Rectal smooth muscle tissue (tissue), 1 donor: ENCODE measurements at regions not wholly inside any gene's neighbourhood (a gene's known extent, or its start where the extent isn't known, plus 50 kb on each side); places are given as distances from the start of the nearest gene placed in this dataset.
"Not testable (repeated sequence)": the region's sequence is repeated elsewhere in the genome, so short reads cannot be mapped to it uniquely, and the experiment has no call there.

Experiments used
- H3K27ac ChIP-seq: one replicate; pipeline ENCODE4 v1.7.0; 2013; ENCODE audit warnings: low read depth, low read length, inconsistent platforms
- H3K27me3 ChIP-seq: one replicate; pipeline ENCODE4 v1.7.0; 2013; ENCODE audit warnings: low read length; ENCODE audit not compliant: control insufficient read depth, insufficient read depth
- H3K36me3 ChIP-seq: one replicate; pipeline ENCODE4 v1.7.0; 2013; ENCODE audit warnings: low read length; ENCODE audit not compliant: control insufficient read depth, insufficient read depth
- H3K4me1 ChIP-seq: one replicate; pipeline ENCODE4 v1.7.0; 2013; ENCODE audit warnings: low read length; ENCODE audit not compliant: control insufficient read depth, insufficient read depth
- H3K4me3 ChIP-seq: one replicate; pipeline ENCODE4 v1.7.0; 2013; ENCODE audit warnings: low read length
- H3K9ac ChIP-seq: one replicate; pipeline ENCODE4 v1.7.0; 2013; ENCODE audit warnings: low read length

DNA sequence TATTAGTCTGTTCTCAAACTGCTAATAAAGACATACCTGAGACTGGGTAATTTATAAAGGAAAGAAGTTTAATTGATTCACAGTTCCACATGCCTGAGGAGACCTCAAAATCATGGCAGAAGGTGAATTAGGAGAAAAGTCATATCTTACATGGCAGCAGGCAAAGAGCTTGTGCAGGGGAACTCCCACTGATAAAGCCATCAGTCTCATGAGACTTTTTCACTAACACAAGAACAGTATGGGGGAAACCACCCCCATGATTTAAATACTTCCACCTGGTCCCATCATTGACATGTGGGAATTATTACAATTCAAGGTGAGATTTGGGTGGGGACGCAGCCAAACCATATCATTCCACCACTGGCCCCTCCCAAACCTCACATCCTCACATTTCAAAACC lies 166.8 kb downstream of the TENT5A start:
- H3K27me3 ChIP-seq, H3K4me1 ChIP-seq, H3K9ac ChIP-seq, H3K36me3 ChIP-seq, H3K27ac ChIP-seq, H3K4me3 ChIP-seq: not testable (repeated sequence)

DNA sequence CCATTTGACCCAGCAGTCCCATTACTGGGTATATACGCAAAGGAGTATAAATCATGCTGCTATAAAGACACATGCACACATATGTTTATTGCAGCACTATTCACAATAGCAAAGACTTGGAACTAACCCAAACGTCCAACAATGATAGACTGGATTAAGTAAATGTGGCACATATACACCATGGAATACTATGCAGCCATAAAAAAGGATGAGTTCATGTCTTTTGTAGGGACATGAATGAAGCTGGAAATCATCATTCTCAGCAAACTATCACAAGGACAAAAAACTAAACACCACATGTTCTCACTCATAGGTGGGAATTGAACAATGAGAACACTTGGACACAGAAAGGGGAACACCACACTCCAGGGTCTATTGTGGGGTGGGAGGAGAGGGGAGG lies 168.3 kb downstream of the TENT5A start:
- not testable (repeated sequence) for H3K27ac ChIP-seq, H3K27me3 ChIP-seq, H3K9ac ChIP-seq, H3K4me1 ChIP-seq, H3K36me3 ChIP-seq, H3K4me3 ChIP-seq

- H3K9ac ChIP-seq, result no peak overlapping the region
- H3K27me3 ChIP-seq, result no peaks in the 10 kb centered on the region
- peaks cover 5% of the 10 kb centered on the region for H3K4me1 ChIP-seq
- H3K36me3 ChIP-seq, result no peaks in the 10 kb centered on the region
- H3K4me3 ChIP-seq, result no peak overlapping the region
- H3K27ac ChIP-seq, result peak overlapping the region; percentile 12
Observed at GRCh38 chr6:81575442-81575841, 177.0 kb downstream of the TENT5A start.

DNA sequence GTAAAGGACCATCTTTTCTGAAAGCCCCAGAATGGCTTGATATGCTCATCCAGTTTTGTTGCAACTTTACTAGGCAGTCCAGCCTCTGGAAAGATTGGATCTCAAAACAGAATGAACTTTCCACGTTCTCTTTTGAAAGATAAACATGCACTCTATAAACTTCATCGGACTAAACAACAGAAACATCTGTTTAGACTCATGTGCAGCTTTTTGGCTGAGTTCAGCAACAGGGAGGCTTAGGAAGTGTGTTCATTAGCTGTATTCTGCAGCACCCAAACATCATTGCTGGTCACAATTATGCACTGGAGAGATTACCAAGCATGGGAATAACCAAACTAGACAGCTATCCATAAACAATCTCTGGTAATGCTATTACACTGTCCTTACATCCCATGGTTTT lies 180.5 kb downstream of the TENT5A start:
- Histone ChIP-seq H3K4me1 (peaks cover 5% of the 10 kb centered on the region), H3K27me3 (no peaks in the 10 kb centered on the region), H3K9ac (no peak overlapping the region), H3K4me3 (no peak overlapping the region), H3K27ac (peak overlapping the region; percentile 35), H3K36me3 (no peaks in the 10 kb centered on the region)

DNA sequence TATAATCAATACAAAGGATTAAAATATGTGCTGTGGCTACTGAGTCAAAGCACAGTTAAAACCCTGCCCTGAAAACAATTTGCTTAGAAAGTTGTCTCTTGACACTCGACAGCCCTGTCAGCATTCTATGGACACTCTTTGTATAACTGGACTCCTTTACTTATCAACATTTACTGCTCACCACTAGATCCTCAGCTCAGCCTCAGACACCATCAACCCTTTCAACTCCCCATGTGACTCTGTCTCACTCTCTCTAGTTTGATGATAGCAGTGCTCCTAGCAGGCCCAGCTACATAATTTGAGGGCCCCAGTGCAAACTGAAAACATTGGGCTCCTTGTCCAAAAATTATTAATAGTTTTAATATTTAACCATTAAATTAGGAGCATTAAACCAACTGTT lies 181.8 kb downstream of the TENT5A start:
- Histone ChIP-seq H3K9ac (no peak overlapping the region), H3K27ac (no peak overlapping the region), H3K27me3 (no peaks in the 10 kb centered on the region), H3K4me3 (no peak overlapping the region), H3K36me3 (no peaks in the 10 kb centered on the region), H3K4me1 (no peaks in the 10 kb centered on the region)

GRCh38 chr6:81568973-81569372 lies 183.5 kb downstream of the TENT5A start:
- H3K36me3 ChIP-seq, result no peaks in the 10 kb centered on the region
- no peaks in the 10 kb centered on the region for H3K27me3 ChIP-seq
- H3K4me1 ChIP-seq, result no peaks in the 10 kb centered on the region
- no peak overlapping the region for H3K4me3 ChIP-seq
- H3K27ac ChIP-seq, result no peak overlapping the region
- H3K9ac ChIP-seq, result no peak overlapping the region

- H3K9ac ChIP-seq, result no peak overlapping the region
- no peaks in the 10 kb centered on the region for H3K27me3 ChIP-seq
- H3K4me3 ChIP-seq, result no peak overlapping the region
- H3K27ac ChIP-seq, result no peak overlapping the region
- peaks cover 4% of the 10 kb centered on the region for H3K4me1 ChIP-seq
- H3K36me3 ChIP-seq, result no peaks in the 10 kb centered on the region
Observed at GRCh38 chr6:81565071-81565470, 187.4 kb downstream of the TENT5A start.

DNA sequence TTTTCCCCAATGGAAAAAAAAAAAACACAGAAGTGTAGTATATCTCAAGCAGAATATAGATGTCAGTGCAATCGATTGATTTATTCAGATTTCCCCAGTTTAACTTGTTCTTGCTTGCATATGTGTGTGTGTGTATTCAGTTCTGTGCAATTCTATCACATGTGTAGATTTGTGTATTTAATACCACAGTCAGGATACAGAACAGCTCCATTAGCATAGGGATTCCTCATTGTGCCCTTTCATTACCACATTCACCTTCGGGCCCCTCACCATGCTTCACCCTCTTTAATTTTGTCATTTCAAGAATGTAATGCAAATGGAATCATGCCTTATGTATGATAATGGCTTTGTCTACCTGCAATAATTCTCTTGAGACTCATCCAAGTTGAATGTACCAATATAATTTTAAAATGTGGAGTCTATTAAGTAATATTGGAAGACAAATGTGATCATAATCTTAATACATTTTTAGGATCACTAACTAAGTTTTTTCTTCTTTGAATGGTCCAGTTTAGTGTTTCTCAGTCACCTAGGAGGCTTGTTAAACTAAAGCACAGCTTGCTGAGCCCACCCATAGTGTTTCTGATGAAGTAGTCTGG lies 187.9 kb downstream of the TENT5A start:
- no peak overlapping the region for H3K9ac ChIP-seq
- peaks cover 4% of the 10 kb centered on the region for H3K4me1 ChIP-seq
- H3K4me3 ChIP-seq, result no peak overlapping the region
- H3K27ac ChIP-seq, result no peak overlapping the region
- no peaks in the 10 kb centered on the region for H3K36me3 ChIP-seq
- H3K27me3 ChIP-seq, result no peaks in the 10 kb centered on the region

- no peaks in the 10 kb centered on the region for H3K27me3 ChIP-seq
- no peak overlapping the region for H3K9ac ChIP-seq
- H3K36me3 ChIP-seq, result no peaks in the 10 kb centered on the region
- H3K4me3 ChIP-seq, result peak overlapping the region; percentile 27
- H3K27ac ChIP-seq, result peak overlapping the region; percentile 75
- peaks cover 4% of the 10 kb centered on the region for H3K4me1 ChIP-seq
Observed at GRCh38 chr6:81562169-81562568, 190.3 kb downstream of the TENT5A start.

GRCh38 chr6:81561731-81562130 lies 190.8 kb downstream of the TENT5A start:
- H3K4me1 ChIP-seq, result peaks cover 4% of the 10 kb centered on the region
- H3K27me3 ChIP-seq, result no peaks in the 10 kb centered on the region
- H3K27ac ChIP-seq, result peak overlapping the region; percentile 75
- H3K36me3 ChIP-seq, result no peaks in the 10 kb centered on the region
- H3K9ac ChIP-seq, result no peak overlapping the region
- peak overlapping the region; percentile 27 for H3K4me3 ChIP-seq

DNA sequence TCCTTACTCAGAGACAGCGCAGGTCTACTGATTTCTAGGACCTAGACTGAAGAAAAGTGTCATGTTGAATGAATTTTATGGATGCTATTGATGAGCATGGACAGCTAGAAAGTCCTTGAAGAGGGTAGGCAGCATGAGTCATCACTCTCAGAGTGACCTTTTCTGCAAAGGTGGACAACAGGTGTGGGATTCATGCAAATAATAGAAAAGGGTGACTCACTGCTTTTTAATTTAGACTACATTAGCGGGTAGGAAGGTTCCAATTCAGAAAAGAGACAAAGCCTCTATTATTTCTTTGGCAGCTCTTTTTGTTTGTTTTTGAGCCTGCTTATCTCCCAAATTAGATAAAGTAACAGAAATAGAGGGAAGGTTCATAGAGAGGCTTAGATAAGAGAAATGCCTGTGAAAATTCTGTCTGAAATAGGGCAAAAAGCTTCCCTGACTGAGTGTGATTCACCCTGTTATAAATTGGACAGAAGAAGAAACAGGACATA lies 191.4 kb downstream of the TENT5A start:
- peak overlapping the region; percentile 32 for H3K27ac ChIP-seq
- H3K4me3 ChIP-seq, result no peak overlapping the region
- peaks cover 9% of the 10 kb centered on the region for H3K4me1 ChIP-seq

GRCh38 chr6:81557811-81558210 lies 194.7 kb downstream of the TENT5A start:
- Histone ChIP-seq H3K4me1 (peaks cover 14% of the 10 kb centered on the region), H3K27me3 (no peaks in the 10 kb centered on the region), H3K27ac (no peak overlapping the region), H3K36me3 (no peaks in the 10 kb centered on the region), H3K9ac (no peak overlapping the region), H3K4me3 (no peak overlapping the region)

More for the DNA sequence above, 191.4 kb downstream of the TENT5A start:
- H3K27me3 ChIP-seq, result no peaks in the 10 kb centered on the region
- H3K36me3 ChIP-seq, result no peaks in the 10 kb centered on the region
- no peak overlapping the region for H3K9ac ChIP-seq

DNA sequence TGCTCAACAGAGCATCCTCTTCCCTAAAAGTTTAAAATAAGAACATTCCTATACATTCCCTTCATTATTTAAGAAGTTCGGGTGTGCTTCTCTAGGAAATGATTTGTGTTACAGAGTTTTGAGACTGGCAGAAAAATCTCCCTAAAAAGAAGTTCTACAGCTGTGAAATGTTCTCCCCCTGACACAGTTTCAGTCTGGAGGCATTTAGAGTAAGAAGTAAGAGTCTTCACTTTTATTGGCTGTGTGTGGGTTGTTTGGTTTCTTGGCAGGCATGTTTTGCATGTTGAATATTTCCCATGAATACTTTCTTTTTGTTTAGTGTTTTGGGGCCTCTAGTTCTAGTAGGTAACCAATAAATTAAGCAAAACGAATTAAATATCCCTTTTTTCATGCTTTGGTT lies 195.9 kb downstream of the TENT5A start:
- Histone ChIP-seq H3K4me1 (peaks cover 14% of the 10 kb centered on the region), H3K27ac (no peak overlapping the region), H3K4me3 (no peak overlapping the region), H3K27me3 (no peaks in the 10 kb centered on the region), H3K9ac (no peak overlapping the region), H3K36me3 (no peaks in the 10 kb centered on the region)
